Left ventricle myocardium inferior (tissue), 1 donor: ENCODE measurements at regions not wholly inside any gene's neighbourhood (a gene's known extent, or its start where the extent isn't known, plus 50 kb on each side); places are given as distances from the start of the nearest gene placed in this dataset.

Experiments
- DNase-seq: peaks from one replicate; pipeline ENCODE4 v3.0.0-alpha.2; 2020
- H3K27ac ChIP-seq: fragments of 200-600 bp; replicated peaks from 2 replicates; pipeline ENCODE4 v1.8.0; 2021
- H3K27me3 ChIP-seq: fragments of 200-600 bp; 2 replicates; pipeline ENCODE4 v1.8.0; 2021; ENCODE audit warnings: low read depth
- H3K36me3 ChIP-seq: fragments of 200-600 bp; 2 replicates; pipeline ENCODE4 v1.8.0; 2021
- H3K4me1 ChIP-seq: fragments of 200-600 bp; 2 replicates; pipeline ENCODE4 v1.8.0; 2021
- H3K4me3 ChIP-seq: fragments of 200-600 bp; 2 replicates; pipeline ENCODE4 v1.8.0; 2021; ENCODE audit warnings: mild to moderate bottlenecking, moderate library complexity
- H3K9me3 ChIP-seq: fragments of 200-600 bp; replicated peaks from 2 replicates; pipeline ENCODE4 v1.8.0; 2021
- intact Hi-C: fragments of 100-400 bp; cut with micrococcal nuclease; formaldehyde crosslinking; loops from one replicate; pipeline ENCODE4 v1.11.0; 2022
- TF ChIP-seq, protein P1 (sequence below): fragments of 200-600 bp; IDR thresholded peaks from 2 replicates; pipeline ENCODE4 v1.8.0; 2021; ENCODE audit warnings: antibody characterized with exemption, mild to moderate bottlenecking, borderline replicate concordance
- donor health status: DM: no; HTN: yes; CAD: no; lungs with severe emphysema.

DNA sequence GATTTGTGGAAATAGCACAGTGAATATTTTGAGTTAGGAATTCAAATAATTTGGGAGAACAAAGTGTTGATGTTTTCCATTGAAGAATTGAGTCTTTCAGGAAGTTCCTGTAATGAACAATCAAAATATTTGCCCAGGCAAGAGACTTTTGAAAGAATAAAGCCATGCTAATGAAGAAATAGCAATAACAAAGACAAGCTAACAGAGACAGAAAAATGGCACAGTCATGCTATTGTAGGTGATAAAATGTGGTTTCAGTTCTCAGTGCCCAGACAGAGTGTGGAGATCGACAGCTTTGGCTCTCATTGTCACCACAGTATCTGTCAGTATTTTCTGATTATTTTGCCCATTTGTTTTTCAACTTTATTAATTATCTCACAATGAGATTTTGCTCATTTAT, 490.8 kb upstream of the PIK3C3 start:
- Histone ChIP-seq H3K4me3 (no peak overlapping the region), H3K27ac (no peak overlapping the region), H3K4me1 (no peaks in the 10 kb centered on the region), H3K36me3 (no peaks in the 10 kb centered on the region), H3K9me3 (no peaks in the 10 kb centered on the region), H3K27me3 (no peaks in the 10 kb centered on the region)
- no peak for DNase-seq
- intact Hi-C loops, result no loop called here
- TF ChIP-seq, protein P1, sequence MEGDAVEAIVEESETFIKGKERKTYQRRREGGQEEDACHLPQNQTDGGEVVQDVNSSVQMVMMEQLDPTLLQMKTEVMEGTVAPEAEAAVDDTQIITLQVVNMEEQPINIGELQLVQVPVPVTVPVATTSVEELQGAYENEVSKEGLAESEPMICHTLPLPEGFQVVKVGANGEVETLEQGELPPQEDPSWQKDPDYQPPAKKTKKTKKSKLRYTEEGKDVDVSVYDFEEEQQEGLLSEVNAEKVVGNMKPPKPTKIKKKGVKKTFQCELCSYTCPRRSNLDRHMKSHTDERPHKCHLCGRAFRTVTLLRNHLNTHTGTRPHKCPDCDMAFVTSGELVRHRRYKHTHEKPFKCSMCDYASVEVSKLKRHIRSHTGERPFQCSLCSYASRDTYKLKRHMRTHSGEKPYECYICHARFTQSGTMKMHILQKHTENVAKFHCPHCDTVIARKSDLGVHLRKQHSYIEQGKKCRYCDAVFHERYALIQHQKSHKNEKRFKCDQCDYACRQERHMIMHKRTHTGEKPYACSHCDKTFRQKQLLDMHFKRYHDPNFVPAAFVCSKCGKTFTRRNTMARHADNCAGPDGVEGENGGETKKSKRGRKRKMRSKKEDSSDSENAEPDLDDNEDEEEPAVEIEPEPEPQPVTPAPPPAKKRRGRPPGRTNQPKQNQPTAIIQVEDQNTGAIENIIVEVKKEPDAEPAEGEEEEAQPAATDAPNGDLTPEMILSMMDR, result no peak

- H3K36me3 ChIP-seq, result no peaks in the 10 kb centered on the region
- intact Hi-C loops, result no loop called here
- H3K27ac ChIP-seq, result no peak overlapping the region
- H3K9me3 ChIP-seq, result no peaks in the 10 kb centered on the region
- no peak for DNase-seq
- TF ChIP-seq, protein P1, result no peak
- H3K27me3 ChIP-seq, result no peaks in the 10 kb centered on the region
- no peak overlapping the region for H3K4me3 ChIP-seq
- no peaks in the 10 kb centered on the region for H3K4me1 ChIP-seq
These were observed 492.1 kb upstream of the PIK3C3 start for GRCh38 chr18:41462946-41463345.

DNA sequence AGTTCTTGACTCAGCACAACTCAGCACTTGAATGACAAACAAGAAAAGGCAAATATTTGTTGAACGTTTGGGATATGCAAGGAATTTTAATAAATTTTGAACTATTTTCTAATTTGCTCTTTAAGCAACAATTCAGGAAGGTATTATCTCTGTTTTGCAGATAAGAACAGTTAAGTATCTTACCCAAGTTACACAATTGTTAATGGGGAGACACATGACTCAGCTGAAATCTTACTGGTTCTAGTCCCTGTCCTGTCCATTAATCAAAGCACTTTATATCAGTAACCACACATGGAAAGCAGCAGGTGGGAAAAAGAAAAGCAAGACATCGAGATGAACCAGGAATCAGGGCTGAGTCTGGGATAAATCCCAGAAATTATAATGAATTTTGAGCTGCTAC, 493.9 kb upstream of the PIK3C3 start:
- TF ChIP-seq, protein P1, result no peak
- no peaks in the 10 kb centered on the region for H3K4me1 ChIP-seq

GRCh38 chr18:41459656-41460055, 495.4 kb upstream of the PIK3C3 start:
- intact Hi-C loops, result no loop called here
- Histone ChIP-seq H3K36me3 (no peaks in the 10 kb centered on the region), H3K4me1 (no peaks in the 10 kb centered on the region), H3K9me3 (no peaks in the 10 kb centered on the region), H3K4me3 (no peak overlapping the region), H3K27ac (no peak overlapping the region), H3K27me3 (no peaks in the 10 kb centered on the region)
- TF ChIP-seq, protein P1, result no peak
- DNase-seq, result no peak

More for the DNA sequence above, 493.9 kb upstream of the PIK3C3 start:
- H3K27me3 ChIP-seq, result no peaks in the 10 kb centered on the region
- no peak overlapping the region for H3K4me3 ChIP-seq
- DNase-seq, result no peak
- H3K27ac ChIP-seq, result no peak overlapping the region
- no peaks in the 10 kb centered on the region for H3K9me3 ChIP-seq
- H3K36me3 ChIP-seq, result no peaks in the 10 kb centered on the region
- intact Hi-C loops, result no loop called here

GRCh38 chr18:41458376-41458775, 496.7 kb upstream of the PIK3C3 start:
- no peak overlapping the region for H3K27ac ChIP-seq
- H3K4me3 ChIP-seq, result no peak overlapping the region
- H3K36me3 ChIP-seq, result no peaks in the 10 kb centered on the region
- intact Hi-C loops, result no loop called here
- H3K9me3 ChIP-seq, result peaks cover 10% of the 10 kb centered on the region
- no peaks in the 10 kb centered on the region for H3K4me1 ChIP-seq
- no peak for DNase-seq
- no peaks in the 10 kb centered on the region for H3K27me3 ChIP-seq
- TF ChIP-seq, protein P1, result no peak
